G401.6 (cell line): ENCODE measurements at regions not wholly inside any gene's neighbourhood (a gene's known extent, or its start where the extent isn't known, plus 50 kb on each side); places are given as distances from the start of the nearest gene placed in this dataset.

ENCODE experiments used
- FAIRE-seq: peaks from 2 replicates; lab custom pipeline; 2012; peaks lifted over from hg19 to GRCh38; lab: Jason Lieb, UNC

- no peak for FAIRE-seq
Measured at GRCh38 chr17:77687921-77688320, 270.6 kb upstream of the TNRC6C start.

DNA sequence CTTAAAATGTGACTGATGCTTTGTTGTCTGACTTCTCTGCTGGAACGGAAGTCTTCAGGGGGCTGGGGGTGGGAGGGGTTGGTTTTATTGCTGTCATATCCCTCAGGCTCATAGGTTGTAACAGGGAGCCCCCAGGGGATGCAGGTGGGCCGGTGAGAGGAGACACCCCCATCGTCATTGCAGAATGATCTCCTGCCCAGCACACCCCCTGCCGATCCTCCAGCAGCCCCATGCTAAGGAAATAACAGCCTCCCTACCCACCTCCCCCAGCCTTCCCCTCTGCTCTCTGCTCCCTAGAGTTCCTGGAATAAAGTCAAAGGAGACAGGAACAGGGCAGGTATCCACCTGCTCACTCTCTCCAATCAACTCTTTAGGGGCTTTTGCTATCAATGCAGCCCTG lies 270.1 kb upstream of the TNRC6C start:
- FAIRE-seq: no peak

DNA sequence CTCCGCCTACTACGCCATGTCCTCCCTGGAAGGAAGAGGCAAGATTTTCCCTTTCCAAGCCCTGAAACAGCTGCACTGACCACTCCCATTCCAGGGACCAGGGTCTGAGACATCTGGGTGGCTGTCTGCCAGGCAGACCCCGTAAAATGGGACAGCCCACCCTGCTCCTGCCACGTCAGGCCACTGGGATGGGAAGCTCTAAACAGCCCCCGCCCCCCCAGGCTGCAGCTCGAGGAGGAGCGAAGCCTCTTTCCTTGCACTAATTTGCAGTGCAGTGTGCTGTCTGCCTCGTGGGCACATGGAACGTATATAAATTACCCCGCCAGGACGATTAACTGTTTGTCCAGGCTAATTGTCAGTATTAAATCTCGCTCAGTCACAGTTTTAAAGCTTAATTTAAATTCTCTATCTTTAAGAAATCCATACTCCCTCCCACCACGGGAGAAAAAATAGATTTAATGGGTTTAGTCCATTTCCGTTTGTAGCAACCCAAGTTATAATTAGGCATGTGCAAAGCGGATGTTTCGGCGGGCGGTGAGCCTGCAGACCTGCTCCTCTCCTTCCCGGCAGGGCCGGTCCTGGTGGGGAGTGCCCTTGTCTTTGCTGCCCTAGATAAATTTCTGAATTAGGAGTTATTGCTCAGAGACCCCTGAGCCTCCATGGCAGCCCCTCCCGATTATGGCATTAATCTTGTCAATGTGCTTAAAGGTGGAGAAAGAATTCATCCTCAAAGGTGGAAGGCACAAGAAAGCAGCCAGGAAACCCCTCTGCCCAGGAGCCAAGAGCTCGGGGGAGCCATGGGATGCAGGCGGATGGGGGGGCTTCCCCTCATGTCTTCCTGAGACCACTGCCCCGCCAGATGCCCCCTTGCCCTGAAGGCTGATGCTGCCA lies 268.0 kb upstream of the TNRC6C start:
- FAIRE-seq: no peak

DNA sequence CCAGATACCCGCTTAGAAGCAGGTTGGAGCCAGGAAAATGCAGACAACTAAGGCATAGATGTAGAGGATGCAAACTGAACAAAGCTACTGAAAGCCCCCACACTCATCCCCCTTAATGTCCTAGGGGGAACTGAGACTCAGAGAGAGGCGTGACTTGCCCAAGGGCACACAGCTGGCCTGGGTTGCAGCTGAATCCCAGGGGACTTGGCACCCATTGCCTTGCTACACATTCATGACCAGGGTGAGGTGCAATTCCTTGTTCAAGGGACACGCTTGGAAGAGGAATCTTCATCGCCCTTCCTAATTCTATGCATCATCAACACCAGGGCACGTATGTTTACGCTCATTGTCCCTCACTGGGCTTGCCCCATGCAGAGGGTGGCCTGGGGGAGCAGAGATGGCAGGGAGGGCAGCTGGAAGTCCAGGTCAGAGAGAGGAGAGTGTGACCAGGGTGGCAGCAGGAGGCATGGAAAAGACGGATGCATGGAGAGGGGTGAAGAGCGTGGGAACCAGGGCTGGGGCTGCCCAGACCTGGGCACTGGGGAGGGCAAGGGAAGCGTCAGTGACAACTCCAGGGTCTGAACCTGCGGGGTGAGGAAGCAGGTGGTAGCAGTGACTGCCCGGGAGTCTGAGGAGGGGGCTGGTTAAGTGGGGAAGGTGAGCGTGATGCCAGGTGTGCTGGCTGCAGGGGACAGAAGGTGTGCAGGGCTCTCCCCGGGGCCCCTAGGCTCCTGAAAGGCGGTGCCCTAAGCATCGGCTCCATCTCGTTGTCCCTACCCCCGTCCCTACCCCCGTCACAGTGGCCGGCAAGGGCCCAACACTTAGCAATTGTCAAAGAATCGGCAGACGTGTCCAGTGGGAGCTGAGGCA lies 267.1 kb upstream of the TNRC6C start:
- FAIRE-seq: no peak

DNA sequence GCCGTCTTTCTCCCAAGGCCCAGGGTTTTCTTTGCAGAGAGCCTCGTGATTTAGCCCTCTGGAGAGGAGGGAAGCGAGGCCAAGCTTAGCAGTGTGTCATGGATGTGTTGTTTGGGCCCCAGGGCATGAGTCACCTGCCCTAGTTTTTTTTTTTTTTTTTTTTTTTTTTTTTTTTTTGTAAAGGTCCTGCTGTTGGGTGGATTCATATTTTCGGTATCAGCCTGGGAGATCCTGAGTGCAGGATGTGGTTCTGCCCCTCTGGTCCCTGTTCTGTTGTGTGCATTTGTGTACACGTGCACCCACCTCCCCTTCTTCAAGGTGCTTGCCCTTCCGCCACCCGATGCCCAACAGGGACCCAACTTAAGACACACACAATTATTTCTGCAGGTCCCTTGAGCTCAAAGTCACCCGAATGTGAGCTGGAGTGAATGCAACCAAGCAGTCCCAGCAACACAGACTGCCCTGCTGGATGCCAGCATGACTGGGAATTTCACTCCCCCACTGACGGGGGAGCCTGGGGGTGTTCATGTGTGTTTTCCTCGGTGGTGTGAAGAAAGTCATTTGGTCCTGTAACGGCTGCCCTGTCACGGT lies 265.8 kb upstream of the TNRC6C start:
- FAIRE-seq: no peak

DNA sequence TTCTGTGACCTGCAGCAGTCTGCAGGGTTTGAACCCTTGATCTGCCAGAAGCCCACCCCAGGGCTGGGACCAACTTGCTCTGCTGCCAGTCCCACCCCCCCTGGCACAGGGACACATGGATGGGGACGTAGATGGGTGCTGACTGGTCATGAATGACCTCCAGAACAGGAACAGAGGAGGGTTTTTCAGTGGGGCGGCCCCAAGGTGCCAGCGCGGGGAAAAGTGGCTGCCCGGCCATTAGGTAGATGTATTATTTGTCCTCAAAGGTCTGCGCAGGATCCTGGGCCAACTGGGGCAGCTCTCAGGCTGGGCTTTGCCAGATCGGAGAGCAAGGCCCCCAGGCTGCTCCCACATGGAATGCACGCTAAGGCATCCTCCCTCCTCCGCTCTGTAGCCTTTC lies 265.2 kb upstream of the TNRC6C start:
- no peak for FAIRE-seq

GRCh38 chr17:77693776-77694175 lies 264.7 kb upstream of the TNRC6C start:
- no peak for FAIRE-seq

- no peak for FAIRE-seq
Measured at GRCh38 chr17:77694391-77695363, 263.8 kb upstream of the TNRC6C start.

DNA sequence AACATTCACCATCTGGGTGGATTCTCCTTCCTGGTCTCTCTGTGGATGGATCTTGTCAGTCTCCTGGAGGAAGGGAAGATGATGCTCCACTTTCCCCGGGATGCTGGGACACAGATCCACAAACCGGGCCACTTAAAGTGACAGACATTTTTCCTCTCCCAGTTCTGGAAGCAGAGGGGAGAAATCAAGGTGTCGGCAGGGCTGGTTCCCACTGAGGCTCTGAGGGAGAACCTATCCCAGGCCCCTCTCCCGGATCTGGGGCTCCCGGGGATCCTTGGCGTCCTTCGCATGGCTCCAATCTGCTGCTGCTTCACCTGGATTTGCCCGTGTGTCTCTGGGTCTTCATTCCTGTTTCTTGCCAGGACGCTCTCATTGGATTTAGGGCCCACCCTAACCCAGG lies 263.1 kb upstream of the TNRC6C start:
- FAIRE-seq: no peak

- no peak for FAIRE-seq
Measured at GRCh38 chr17:77696151-77696720, 262.3 kb upstream of the TNRC6C start.

GRCh38 chr17:77696721-77697460 lies 261.6 kb upstream of the TNRC6C start:
- no peak for FAIRE-seq

GRCh38 chr17:77697480-77698400 lies 260.8 kb upstream of the TNRC6C start:
- no peak for FAIRE-seq

GRCh38 chr17:77698903-77699623 lies 259.4 kb upstream of the TNRC6C start:
- FAIRE-seq: no peak

GRCh38 chr17:77700165-77700881 lies 258.2 kb upstream of the TNRC6C start:
- FAIRE-seq: no peak

DNA sequence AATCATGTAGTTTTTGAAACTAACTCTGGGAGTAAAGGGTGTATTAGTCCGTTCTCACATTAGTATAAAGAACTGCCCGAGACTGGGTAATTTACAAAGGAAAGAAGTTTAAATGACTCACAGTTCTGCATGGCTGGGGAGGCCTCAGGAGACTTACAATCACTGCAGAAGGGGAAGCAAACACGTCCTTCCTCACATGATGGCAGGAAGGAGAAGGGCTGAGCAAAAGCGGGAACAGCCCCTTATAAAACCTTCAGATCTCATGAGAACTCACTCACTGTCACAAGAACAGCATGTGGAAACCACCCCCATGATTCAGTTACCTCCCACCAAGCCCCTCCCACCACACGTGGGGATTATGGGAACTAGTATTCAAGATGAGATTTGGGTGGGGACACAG lies 256.5 kb upstream of the TNRC6C start:
- no peak for FAIRE-seq

GRCh38 chr17:77704048-77704815 lies 254.3 kb upstream of the TNRC6C start:
- no peak for FAIRE-seq

DNA sequence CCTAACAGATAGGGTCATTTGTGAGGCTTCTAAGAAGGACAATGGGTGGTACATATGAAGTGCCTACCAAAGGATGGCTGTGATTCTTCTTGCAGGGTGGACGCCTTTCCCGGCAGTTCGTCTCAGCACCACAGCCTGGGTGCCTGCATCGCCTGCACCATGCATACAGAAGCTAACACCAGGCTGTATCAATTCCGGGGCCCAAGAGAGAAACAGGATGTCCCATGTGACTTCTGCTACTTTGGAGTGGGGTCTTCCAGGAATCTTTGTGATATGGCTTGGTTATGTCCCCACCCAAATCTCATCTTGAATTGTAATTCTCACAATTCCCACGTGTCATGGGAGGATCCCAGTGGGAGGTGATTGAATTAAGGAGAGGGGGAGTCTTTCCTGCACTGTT lies 251.6 kb upstream of the TNRC6C start:
- FAIRE-seq: no peak
